SK-N-SH (cell line): ENCODE measurements at regions not wholly inside any gene's neighbourhood (a gene's known extent, or its start where the extent isn't known, plus 50 kb on each side); places are given as distances from the start of the nearest gene placed in this dataset.

ENCODE experiments used
- EZH2phosphoT487 ChIP-seq: fragments of 200-600 bp; sonication (generic); IDR thresholded peaks from 2 replicates; pipeline ENCODE4 v1.6.1; 2017; ENCODE audit warnings: low read depth, mixed run types, mild to moderate bottlenecking, antibody characterized with exemption, moderate library complexity, borderline replicate concordance
- GABPA ChIP-seq: IDR thresholded peaks from 2 replicates; pipeline ENCODE4 v1.4.0; 2012; ENCODE audit warnings: low read depth, mild to moderate bottlenecking
- GATA2 ChIP-seq: sonication (generic); formaldehyde crosslinking; IDR thresholded peaks from 2 replicates; pipeline ENCODE4 v1.5.0; 2020; ENCODE audit warnings: mild to moderate bottlenecking, missing genetic modification reagents
- MXI1 ChIP-seq: IDR thresholded peaks from 2 replicates; pipeline ENCODE4 v1.6.1; 2012; ENCODE audit warnings: mild to moderate bottlenecking, low read depth, low read length, improper control_type of control experiment
- NRF1 ChIP-seq: IDR thresholded peaks from 2 replicates; pipeline ENCODE4 v1.6.1; 2012; ENCODE audit warnings: low read depth, mild to moderate bottlenecking, low read length
- POLR2AphosphoS5 ChIP-seq: IDR thresholded peaks from 2 replicates; pipeline ENCODE4 v1.6.1; 2012; ENCODE audit warnings: low read depth, low read length
- SMC3 ChIP-seq: IDR thresholded peaks from 2 replicates; pipeline ENCODE4 v1.6.1; 2012; ENCODE audit warnings: low read depth, low read length, improper control_type of control experiment
- TAF1 ChIP-seq: IDR thresholded peaks from 2 replicates; pipeline ENCODE4 v1.6.1; 2012; ENCODE audit warnings: low read depth, mild to moderate bottlenecking, low read length, moderate library complexity, borderline replicate concordance
- TEAD4 ChIP-seq: IDR thresholded peaks from 2 replicates; pipeline ENCODE4 v1.4.0; 2012; ENCODE audit warnings: mild to moderate bottlenecking, borderline replicate concordance; ENCODE audit not compliant: insufficient read depth
- YY1 ChIP-seq: IDR thresholded peaks from 2 replicates; pipeline ENCODE4 v1.4.0; 2012; ENCODE audit warnings: low read depth, mild to moderate bottlenecking
- TF ChIP-seq, protein P1 (sequence below): IDR thresholded peaks from 2 replicates; pipeline ENCODE4 v1.6.1; 2012; ENCODE audit warnings: mild to moderate bottlenecking, low read depth, low read length, moderate library complexity
- TF ChIP-seq, protein P2 (sequence below): fragments of 200-600 bp; sonication (generic); IDR thresholded peaks from 2 replicates; pipeline ENCODE4 v1.6.1; 2017; ENCODE audit warnings: antibody characterized with exemption, mild to moderate bottlenecking, moderate library complexity
- TF ChIP-seq, protein P3 (sequence below): fragments of 150-350 bp; IDR thresholded peaks from 2 replicates; pipeline ENCODE4 v1.6.1; 2017; ENCODE audit warnings: antibody characterized with exemption, low read length, low read depth, borderline replicate concordance

DNA sequence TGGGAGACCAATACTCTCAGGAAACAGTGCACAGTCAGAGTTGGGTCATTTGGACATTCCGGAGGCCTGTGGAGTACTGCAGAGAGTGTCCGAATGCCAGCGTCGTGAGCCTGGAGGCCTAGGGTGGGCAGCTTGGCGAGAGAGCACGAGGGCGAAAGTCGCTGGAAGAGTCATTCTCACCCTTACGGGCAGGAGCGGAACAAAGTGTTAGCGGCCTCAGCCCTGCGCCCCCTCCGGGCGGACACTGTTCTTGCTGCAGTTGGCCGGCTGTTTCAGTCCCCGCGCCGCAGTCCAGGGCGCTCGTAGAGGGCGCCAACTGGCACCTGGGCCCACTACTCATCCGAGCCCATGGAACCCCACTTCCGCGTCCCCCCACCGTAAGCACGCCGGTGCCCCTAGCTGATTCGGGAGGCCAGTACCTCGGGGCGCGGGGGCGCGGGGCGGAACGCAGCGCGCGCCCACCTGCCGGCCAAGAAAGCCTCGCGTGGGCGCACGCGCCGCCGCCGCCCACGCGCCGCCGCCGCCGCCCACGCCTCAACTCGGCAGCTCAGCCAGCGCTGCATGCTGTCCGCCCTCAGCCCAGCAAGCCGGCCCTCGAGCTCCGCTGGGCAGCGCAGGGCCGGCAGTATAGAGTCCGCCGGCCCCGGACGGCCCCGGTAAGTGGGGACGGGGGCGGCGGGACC, 99.7 kb upstream of the CCL21 start:
- TF ChIP-seq, protein P1, sequence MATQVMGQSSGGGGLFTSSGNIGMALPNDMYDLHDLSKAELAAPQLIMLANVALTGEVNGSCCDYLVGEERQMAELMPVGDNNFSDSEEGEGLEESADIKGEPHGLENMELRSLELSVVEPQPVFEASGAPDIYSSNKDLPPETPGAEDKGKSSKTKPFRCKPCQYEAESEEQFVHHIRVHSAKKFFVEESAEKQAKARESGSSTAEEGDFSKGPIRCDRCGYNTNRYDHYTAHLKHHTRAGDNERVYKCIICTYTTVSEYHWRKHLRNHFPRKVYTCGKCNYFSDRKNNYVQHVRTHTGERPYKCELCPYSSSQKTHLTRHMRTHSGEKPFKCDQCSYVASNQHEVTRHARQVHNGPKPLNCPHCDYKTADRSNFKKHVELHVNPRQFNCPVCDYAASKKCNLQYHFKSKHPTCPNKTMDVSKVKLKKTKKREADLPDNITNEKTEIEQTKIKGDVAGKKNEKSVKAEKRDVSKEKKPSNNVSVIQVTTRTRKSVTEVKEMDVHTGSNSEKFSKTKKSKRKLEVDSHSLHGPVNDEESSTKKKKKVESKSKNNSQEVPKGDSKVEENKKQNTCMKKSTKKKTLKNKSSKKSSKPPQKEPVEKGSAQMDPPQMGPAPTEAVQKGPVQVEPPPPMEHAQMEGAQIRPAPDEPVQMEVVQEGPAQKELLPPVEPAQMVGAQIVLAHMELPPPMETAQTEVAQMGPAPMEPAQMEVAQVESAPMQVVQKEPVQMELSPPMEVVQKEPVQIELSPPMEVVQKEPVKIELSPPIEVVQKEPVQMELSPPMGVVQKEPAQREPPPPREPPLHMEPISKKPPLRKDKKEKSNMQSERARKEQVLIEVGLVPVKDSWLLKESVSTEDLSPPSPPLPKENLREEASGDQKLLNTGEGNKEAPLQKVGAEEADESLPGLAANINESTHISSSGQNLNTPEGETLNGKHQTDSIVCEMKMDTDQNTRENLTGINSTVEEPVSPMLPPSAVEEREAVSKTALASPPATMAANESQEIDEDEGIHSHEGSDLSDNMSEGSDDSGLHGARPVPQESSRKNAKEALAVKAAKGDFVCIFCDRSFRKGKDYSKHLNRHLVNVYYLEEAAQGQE = no peak
- TF ChIP-seq, protein P2, sequence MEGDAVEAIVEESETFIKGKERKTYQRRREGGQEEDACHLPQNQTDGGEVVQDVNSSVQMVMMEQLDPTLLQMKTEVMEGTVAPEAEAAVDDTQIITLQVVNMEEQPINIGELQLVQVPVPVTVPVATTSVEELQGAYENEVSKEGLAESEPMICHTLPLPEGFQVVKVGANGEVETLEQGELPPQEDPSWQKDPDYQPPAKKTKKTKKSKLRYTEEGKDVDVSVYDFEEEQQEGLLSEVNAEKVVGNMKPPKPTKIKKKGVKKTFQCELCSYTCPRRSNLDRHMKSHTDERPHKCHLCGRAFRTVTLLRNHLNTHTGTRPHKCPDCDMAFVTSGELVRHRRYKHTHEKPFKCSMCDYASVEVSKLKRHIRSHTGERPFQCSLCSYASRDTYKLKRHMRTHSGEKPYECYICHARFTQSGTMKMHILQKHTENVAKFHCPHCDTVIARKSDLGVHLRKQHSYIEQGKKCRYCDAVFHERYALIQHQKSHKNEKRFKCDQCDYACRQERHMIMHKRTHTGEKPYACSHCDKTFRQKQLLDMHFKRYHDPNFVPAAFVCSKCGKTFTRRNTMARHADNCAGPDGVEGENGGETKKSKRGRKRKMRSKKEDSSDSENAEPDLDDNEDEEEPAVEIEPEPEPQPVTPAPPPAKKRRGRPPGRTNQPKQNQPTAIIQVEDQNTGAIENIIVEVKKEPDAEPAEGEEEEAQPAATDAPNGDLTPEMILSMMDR = peak; percentile 34
- TF ChIP-seq SMC3 (no peak), YY1 (no peak), POLR2AphosphoS5 (no peak), GABPA (no peak), GATA2 (CRISPR knock-in tag) (no peak), MXI1 (no peak), TAF1 (no peak), NRF1 (no peak), TEAD4 (no peak), EZH2phosphoT487 (no peak)
- TF ChIP-seq, protein P3, sequence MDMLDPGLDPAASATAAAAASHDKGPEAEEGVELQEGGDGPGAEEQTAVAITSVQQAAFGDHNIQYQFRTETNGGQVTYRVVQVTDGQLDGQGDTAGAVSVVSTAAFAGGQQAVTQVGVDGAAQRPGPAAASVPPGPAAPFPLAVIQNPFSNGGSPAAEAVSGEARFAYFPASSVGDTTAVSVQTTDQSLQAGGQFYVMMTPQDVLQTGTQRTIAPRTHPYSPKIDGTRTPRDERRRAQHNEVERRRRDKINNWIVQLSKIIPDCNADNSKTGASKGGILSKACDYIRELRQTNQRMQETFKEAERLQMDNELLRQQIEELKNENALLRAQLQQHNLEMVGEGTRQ = no peak
